DMS114 treated with DMSO at 0.1 percent for 48 hours (cell line): ENCODE measurements at regions not wholly inside any gene's neighbourhood (a gene's known extent, or its start where the extent isn't known, plus 50 kb on each side); places are given as distances from the start of the nearest gene placed in this dataset.

Experiments used
- DNase-seq: peaks from one replicate; lab custom pipeline; 2025; ENCODE audit not compliant: unreplicated experiment; lab: John Stamatoyannopoulos, UW

- DNase-seq = no peak
Measured at GRCh38 chr2:39615675-39616074, 50.0 kb upstream of the TMEM178A start.
